Stimulated activated CD4-positive, alpha-beta T cell treated with anti-CD3 and anti-CD28 coated beads, TNF-alpha, amount 100 ng/mL, for 24 hours (primary cell): ENCODE measurements at regions not wholly inside any gene's neighbourhood (a gene's known extent, or its start where the extent isn't known, plus 50 kb on each side); places are given as distances from the start of the nearest gene placed in this dataset.
"Not testable (repeated sequence)": the region's sequence is repeated elsewhere in the genome, so short reads cannot be mapped to it uniquely, and the experiment has no call there.

Experiments used
- DNase-seq, 3 experiments: peaks; one replicate each; pipeline ENCODE4 v3.0.0-alpha.2; 2020; ENCODE audit warnings: low read depth in 3 of 3

- DNase-seq, result not testable (repeated sequence)
Measured at GRCh38 chrX:39277685-39278390, 476.6 kb downstream of the MID1IP1 start.

- no peak for DNase-seq
Measured at GRCh38 chrX:39283239-39283638, 482.0 kb downstream of the MID1IP1 start.

- no peak for DNase-seq
Measured at GRCh38 chrX:39288592-39288991, 487.3 kb downstream of the MID1IP1 start.

GRCh38 chrX:39289827-39290226, 488.6 kb downstream of the MID1IP1 start:
- no peak for DNase-seq

- no peak for DNase-seq
Measured at GRCh38 chrX:39293203-39293602, 491.9 kb downstream of the MID1IP1 start.

- DNase-seq, result no peak
Measured at GRCh38 chrX:39296472-39296871, 495.2 kb downstream of the MID1IP1 start.

GRCh38 chrX:39298821-39299220, 497.6 kb downstream of the MID1IP1 start:
- DNase-seq, result no peak

- DNase-seq, result no peak
Measured at GRCh38 chrX:39299615-39300014, 498.4 kb downstream of the MID1IP1 start.

- DNase-seq, result no peak
Measured at GRCh38 chrX:39301036-39301435, 499.8 kb downstream of the MID1IP1 start.

GRCh38 chrX:39302838-39303237, 501.6 kb downstream of the MID1IP1 start:
- no peak for DNase-seq

- DNase-seq, result no peak
Measured at GRCh38 chrX:39304746-39305145, 503.5 kb downstream of the MID1IP1 start.

- no peak for DNase-seq
Measured at GRCh38 chrX:39307488-39307887, 506.2 kb downstream of the MID1IP1 start.

GRCh38 chrX:39308126-39308525, 506.9 kb downstream of the MID1IP1 start:
- DNase-seq, result no peak

- peak; percentile 35 to 49 (median 41) for DNase-seq
Measured at GRCh38 chrX:39309018-39309635, 507.9 kb downstream of the MID1IP1 start.

- peak in 1 of 3 experiments; percentile 24 for DNase-seq
Measured at GRCh38 chrX:39309721-39310152, 508.5 kb downstream of the MID1IP1 start.

GRCh38 chrX:39310891-39311290, 509.6 kb downstream of the MID1IP1 start:
- DNase-seq, result no peak

GRCh38 chrX:39311646-39312045, 510.4 kb downstream of the MID1IP1 start:
- DNase-seq, result no peak

GRCh38 chrX:39313146-39313545, 511.9 kb downstream of the MID1IP1 start:
- DNase-seq, result no peak

GRCh38 chrX:39318506-39319343, 517.5 kb downstream of the MID1IP1 start:
- no peak for DNase-seq

- no peak for DNase-seq
Measured at GRCh38 chrX:39320165-39320564, 518.9 kb downstream of the MID1IP1 start.

- DNase-seq, result no peak
Measured at GRCh38 chrX:39322496-39322895, 521.2 kb downstream of the MID1IP1 start.

GRCh38 chrX:39324233-39324930, 523.1 kb downstream of the MID1IP1 start:
- DNase-seq, result no peak
